HepG2 (cell line): ENCODE measurements at regions not wholly inside any gene's neighbourhood (a gene's known extent, or its start where the extent isn't known, plus 50 kb on each side); places are given as distances from the start of the nearest gene placed in this dataset.

Experiments
- ARID2 ChIP-seq: sonication (generic); formaldehyde crosslinking; IDR thresholded peaks from 2 replicates; pipeline ENCODE4 v1.8.1; 2022; ENCODE audit warnings: mild to moderate bottlenecking, missing genetic modification reagents, borderline replicate concordance
- CAMTA2 ChIP-seq: sonication (generic); formaldehyde crosslinking; IDR thresholded peaks from 2 replicates; pipeline ENCODE4 v1.4.0; 2020; ENCODE audit warnings: mild to moderate bottlenecking, missing genetic modification reagents, borderline replicate concordance
- CHD2 ChIP-seq: IDR thresholded peaks from 2 replicates; pipeline ENCODE4 v1.6.1; 2011; ENCODE audit warnings: low read depth, low read length, improper control_type of control experiment
- FIP1L1 ChIP-seq: fragments of 200-400 bp; formaldehyde crosslinking; IDR thresholded peaks from 2 replicates; pipeline ENCODE4 v1.6.1; 2018; ENCODE audit warnings: low read depth, mild to moderate bottlenecking, low read length, moderate library complexity, borderline replicate concordance; ENCODE audit not compliant: insufficient read depth
- HDAC6 ChIP-seq: fragments of 200-600 bp; sonication (generic); IDR thresholded peaks from 2 replicates; pipeline ENCODE4 v1.7.0; 2017; ENCODE audit warnings: mild to moderate bottlenecking, antibody characterized with exemption, low read length, low read depth
- HMGXB4 ChIP-seq, 2 experiments: sonication (generic) in 1 of 2; formaldehyde crosslinking in 1 of 2; IDR thresholded peaks; 2 replicates each; pipeline versions ENCODE4 v1.4.0 to v1.6.1; 2018 to 2020; ENCODE audit warnings: missing genetic modification reagents in 2 of 2, borderline replicate concordance in 1 of 2, low read depth in 1 of 2, mild to moderate bottlenecking in 1 of 2, missing biosample characterization in 1 of 2
- NBN ChIP-seq: fragments of 450-650 bp; conservative IDR thresholded peaks from 2 replicates; pipeline ENCODE4 v1.6.1; 2017
- PAX8 ChIP-seq: sonication (generic); formaldehyde crosslinking; IDR thresholded peaks from 2 replicates; pipeline ENCODE4 v1.8.0; 2022; ENCODE audit warnings: mild to moderate bottlenecking, missing genetic modification reagents, borderline replicate concordance
- RFX3 ChIP-seq: IDR thresholded peaks from 2 replicates; pipeline ENCODE4 v1.6.1; 2016; ENCODE audit warnings: missing biosample characterization, missing genetic modification reagents
- SMYD3 ChIP-seq: sonication (generic); formaldehyde crosslinking; IDR thresholded peaks from 2 replicates; pipeline ENCODE4 v1.8.1; 2023; ENCODE audit warnings: mild to moderate bottlenecking, missing genetic modification reagents
- THAP9 ChIP-seq: sonication (generic); formaldehyde crosslinking; IDR thresholded peaks from 2 replicates; pipeline ENCODE4; 2020; ENCODE audit warnings: missing genetic modification reagents, mild to moderate bottlenecking, borderline replicate concordance
- ZBTB39 ChIP-seq: sonication (generic); formaldehyde crosslinking; IDR thresholded peaks from 2 replicates; pipeline ENCODE4 v1.5.0; 2020; ENCODE audit warnings: missing genetic modification reagents
- ZNF282 ChIP-seq: fragments of 450-650 bp; IDR thresholded peaks from 2 replicates; pipeline ENCODE4 v1.6.1; 2018; ENCODE audit not compliant: partially characterized antibody
- ZNF317 ChIP-seq: sonication (generic); formaldehyde crosslinking; IDR thresholded peaks from 2 replicates; pipeline ENCODE4 v1.5.0; 2020; ENCODE audit warnings: mild to moderate bottlenecking, missing genetic modification reagents
- ZNF34 ChIP-seq: sonication (generic); formaldehyde crosslinking; IDR thresholded peaks from 2 replicates; pipeline ENCODE4 v1.4.0; 2020; ENCODE audit warnings: mild to moderate bottlenecking, missing genetic modification reagents, borderline replicate concordance
- ZNF552 ChIP-seq: sonication (generic); formaldehyde crosslinking; IDR thresholded peaks from 2 replicates; pipeline ENCODE4 v1.9.0; 2022; ENCODE audit warnings: missing genetic modification reagents, mild to moderate bottlenecking, borderline replicate concordance
- ZNF557 ChIP-seq: sonication (generic); formaldehyde crosslinking; IDR thresholded peaks from 2 replicates; pipeline ENCODE4 v1.4.0; 2020; ENCODE audit warnings: missing genetic modification reagents

GRCh38 chr9:85401998-85402397 lies 339.8 kb downstream of the AGTPBP1 start (continued):
- TF ChIP-seq THAP9 (CRISPR knock-in tag) (no peak), ZNF317 (CRISPR knock-in tag) (no peak), NBN (no peak), HMGXB4 (CRISPR knock-in tag; IDR thresholded peaks at IDR 0.05; ENCODE audit: borderline replicate concordance in 1 of 2, low read depth in 1 of 2) (no peak), HDAC6 (no peak), ZNF34 (CRISPR knock-in tag) (no peak), ZNF552 (CRISPR knock-in tag) (no peak), FIP1L1 (no peak), ZNF282 (no peak), CHD2 (no peak), RFX3 (CRISPR knock-in tag) (no peak), CAMTA2 (CRISPR knock-in tag) (no peak), PAX8 (CRISPR knock-in tag) (no peak), ZBTB39 (CRISPR knock-in tag) (no peak), ARID2 (CRISPR knock-in tag) (no peak), SMYD3 (no peak), ZNF557 (CRISPR knock-in tag) (no peak)
